ENCODE measurements at regions not wholly inside any gene's neighbourhood (a gene's known extent, or its start where the extent isn't known, plus 50 kb on each side); places are given as distances from the start of the nearest gene placed in this dataset.

DNA sequence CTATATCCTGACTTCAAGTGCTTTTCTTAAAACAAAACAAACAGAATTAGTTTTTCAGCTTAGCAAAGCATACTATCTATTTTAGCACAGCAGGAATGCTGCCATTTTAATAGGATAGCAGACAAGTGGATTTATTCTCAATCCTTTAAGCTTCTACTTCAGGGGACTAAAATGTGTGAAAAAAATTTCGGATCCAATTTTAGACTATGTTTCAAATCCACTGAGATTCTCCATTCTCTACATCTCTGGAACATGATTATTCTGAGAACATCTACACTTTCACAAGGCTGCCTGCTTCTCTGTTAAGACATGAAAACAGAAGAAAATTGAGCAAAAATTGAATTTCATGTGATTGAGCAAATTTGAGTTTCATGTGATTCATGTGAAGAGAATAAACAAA is 1321.3 kb downstream of the HACE1 start:
- Histone ChIP-seq H3K79me2 (ENCODE audit: control insufficient read depth, insufficient read depth, low read length) (no peaks in the 10 kb centered on the region), H4K20me1 (replicated peaks; ENCODE audit: control insufficient read depth, extremely low read depth, insufficient read depth, low read length) (no peaks in the 10 kb centered on the region), H3K9ac (replicated peaks; ENCODE audit: extremely low read depth, insufficient read depth, low read length) (no peak overlapping the region), H3K27me3 (ENCODE audit: control insufficient read depth in 2 of 2, insufficient read depth in 2 of 2, low read length in 2 of 2) (no peaks in the 10 kb centered on the region), H2AFZ (ENCODE audit: low read depth, low read length) (no peak overlapping the region), H3K9me1 (replicated peaks; ENCODE audit: control insufficient read depth, extremely low read depth, insufficient read depth, low read length) (no peaks in the 10 kb centered on the region), H3K4me1 (ENCODE audit: control insufficient read depth, extremely low read depth, insufficient read depth, low read length) (no peaks in the 10 kb centered on the region), H3K9me3 (replicated peaks; ENCODE audit: control insufficient read depth, insufficient read depth, low read length) (no peaks in the 10 kb centered on the region), H3K4me2 (ENCODE audit: insufficient read depth, low read length) (no peak overlapping the region), H3K36me3 (ENCODE audit: control insufficient read depth in 2 of 2, extremely low read depth in 1 of 2, insufficient read depth in 2 of 2, low read length in 2 of 2) (no peaks in the 10 kb centered on the region), H3K4me3 (replicated peaks in 1 of 3; ENCODE audit: insufficient read depth in 1 of 3, low read depth in 1 of 3, low read length in 3 of 3) (no peak overlapping the region), H3K27ac (ENCODE audit: insufficient read depth, low read depth, low read length) (no peak overlapping the region)
- CTCF ChIA-PET, result no interaction called here
- POLR2A ChIA-PET, result no interaction called here
- DNase-seq (ENCODE audit: low read depth, low spot score), result no peak
- TF ChIP-seq JUN (IDR thresholded peaks at IDR 0.05; ENCODE audit: borderline replicate concordance, insufficient read depth, insufficient read length, low read depth) (no peak), MAX (IDR thresholded peaks at IDR 0.05; ENCODE audit: insufficient read depth, insufficient read length) (no peak), MYC (IDR thresholded peaks at IDR 0.05; ENCODE audit: low read depth, low read length) (no peak), FOS (IDR thresholded peaks at IDR 0.05; ENCODE audit: borderline replicate concordance, insufficient read depth, low read length) (no peak), POLR2A (IDR thresholded peaks at IDR 0.05; ENCODE audit: low read depth, low read length) (no peak), POLR2AphosphoS5 (IDR thresholded peaks at IDR 0.05; ENCODE audit: insufficient read depth, low read depth, low read length) (no peak)
- TF ChIP-seq, protein P1, sequence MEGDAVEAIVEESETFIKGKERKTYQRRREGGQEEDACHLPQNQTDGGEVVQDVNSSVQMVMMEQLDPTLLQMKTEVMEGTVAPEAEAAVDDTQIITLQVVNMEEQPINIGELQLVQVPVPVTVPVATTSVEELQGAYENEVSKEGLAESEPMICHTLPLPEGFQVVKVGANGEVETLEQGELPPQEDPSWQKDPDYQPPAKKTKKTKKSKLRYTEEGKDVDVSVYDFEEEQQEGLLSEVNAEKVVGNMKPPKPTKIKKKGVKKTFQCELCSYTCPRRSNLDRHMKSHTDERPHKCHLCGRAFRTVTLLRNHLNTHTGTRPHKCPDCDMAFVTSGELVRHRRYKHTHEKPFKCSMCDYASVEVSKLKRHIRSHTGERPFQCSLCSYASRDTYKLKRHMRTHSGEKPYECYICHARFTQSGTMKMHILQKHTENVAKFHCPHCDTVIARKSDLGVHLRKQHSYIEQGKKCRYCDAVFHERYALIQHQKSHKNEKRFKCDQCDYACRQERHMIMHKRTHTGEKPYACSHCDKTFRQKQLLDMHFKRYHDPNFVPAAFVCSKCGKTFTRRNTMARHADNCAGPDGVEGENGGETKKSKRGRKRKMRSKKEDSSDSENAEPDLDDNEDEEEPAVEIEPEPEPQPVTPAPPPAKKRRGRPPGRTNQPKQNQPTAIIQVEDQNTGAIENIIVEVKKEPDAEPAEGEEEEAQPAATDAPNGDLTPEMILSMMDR (IDR thresholded peaks at IDR 0.05; ENCODE audit: extremely low read depth in 1 of 2, insufficient read depth in 1 of 2, low read depth in 1 of 2, low read length in 2 of 2), result no peak
- intact Hi-C loops (cut with micrococcal nuclease) (no loop called here), dilution Hi-C loops (cut with MboI; ENCODE audit: extremely low pct_ligation_motif_present, low sequenced_read_pairs) (no loop called here)
- BruUV-seq (replicated peaks), result no TSS peak
- no peak for FAIRE-seq

DNA sequence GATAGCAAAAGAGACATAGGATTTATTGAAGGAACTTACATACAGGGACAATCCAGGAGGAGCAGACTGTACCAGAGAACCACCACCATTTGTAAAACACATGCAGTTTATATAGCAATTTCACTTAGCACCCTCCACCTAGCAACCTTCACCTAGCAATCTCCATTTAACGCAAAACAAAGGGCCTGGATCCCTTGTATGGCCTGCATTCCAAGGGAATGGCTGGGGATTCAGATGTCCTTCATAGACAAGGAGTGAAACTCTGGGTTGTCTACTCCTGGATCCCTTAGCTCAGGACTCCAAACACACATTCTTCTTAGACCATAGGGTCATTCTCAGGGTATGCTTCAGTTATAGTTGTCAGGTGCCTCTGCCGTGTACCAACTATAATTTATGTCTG is 1324.9 kb downstream of the HACE1 start:
- Histone ChIP-seq H3K27me3 (ENCODE audit: control insufficient read depth in 2 of 2, insufficient read depth in 2 of 2, low read length in 2 of 2) (no peaks in the 10 kb centered on the region), H3K4me1 (ENCODE audit: control insufficient read depth, extremely low read depth, insufficient read depth, low read length) (no peaks in the 10 kb centered on the region), H3K27ac (ENCODE audit: insufficient read depth, low read depth, low read length) (no peak overlapping the region), H3K36me3 (ENCODE audit: control insufficient read depth in 2 of 2, extremely low read depth in 1 of 2, insufficient read depth in 2 of 2, low read length in 2 of 2) (no peaks in the 10 kb centered on the region), H3K9me3 (replicated peaks; ENCODE audit: control insufficient read depth, insufficient read depth, low read length) (no peaks in the 10 kb centered on the region), H3K9ac (replicated peaks; ENCODE audit: extremely low read depth, insufficient read depth, low read length) (no peak overlapping the region), H3K4me2 (ENCODE audit: insufficient read depth, low read length) (no peak overlapping the region), H2AFZ (ENCODE audit: low read depth, low read length) (no peak overlapping the region), H3K9me1 (replicated peaks; ENCODE audit: control insufficient read depth, extremely low read depth, insufficient read depth, low read length) (no peaks in the 10 kb centered on the region), H3K79me2 (ENCODE audit: control insufficient read depth, insufficient read depth, low read length) (no peaks in the 10 kb centered on the region), H3K4me3 (replicated peaks in 1 of 3; ENCODE audit: insufficient read depth in 1 of 3, low read depth in 1 of 3, low read length in 3 of 3) (no peak overlapping the region), H4K20me1 (replicated peaks; ENCODE audit: control insufficient read depth, extremely low read depth, insufficient read depth, low read length) (no peaks in the 10 kb centered on the region)
- intact Hi-C loops (cut with micrococcal nuclease) (no loop called here), dilution Hi-C loops (cut with MboI; ENCODE audit: extremely low pct_ligation_motif_present, low sequenced_read_pairs) (no loop called here)
- DNase-seq (ENCODE audit: low read depth, low spot score) (no peak), FAIRE-seq (no peak)
- CTCF ChIA-PET, result no interaction called here
- TF ChIP-seq MYC (IDR thresholded peaks at IDR 0.05; ENCODE audit: low read depth, low read length), result no peak
- TF ChIP-seq, protein P1 (IDR thresholded peaks at IDR 0.05; ENCODE audit: extremely low read depth in 1 of 2, insufficient read depth in 1 of 2, low read depth in 1 of 2, low read length in 2 of 2), result no peak
- TF ChIP-seq POLR2AphosphoS5 (IDR thresholded peaks at IDR 0.05; ENCODE audit: insufficient read depth, low read depth, low read length), result no peak
- TF ChIP-seq JUN (IDR thresholded peaks at IDR 0.05; ENCODE audit: borderline replicate concordance, insufficient read depth, insufficient read length, low read depth), result no peak
- no peak for TF ChIP-seq GATA2 (IDR thresholded peaks at IDR 0.05; ENCODE audit: insufficient read depth, insufficient read length, low read depth, low read length)
- no peak for TF ChIP-seq MAX (IDR thresholded peaks at IDR 0.05; ENCODE audit: insufficient read depth, insufficient read length)
- no peak for TF ChIP-seq FOS (IDR thresholded peaks at IDR 0.05; ENCODE audit: borderline replicate concordance, insufficient read depth, low read length)
- no peak for TF ChIP-seq EZH2 (IDR thresholded peaks at IDR 0.05; ENCODE audit: borderline replicate concordance, low read depth, low read length, severe bottlenecking)
- TF ChIP-seq POLR2A (IDR thresholded peaks at IDR 0.05; ENCODE audit: low read depth, low read length), result no peak
- POLR2A ChIA-PET, result no interaction called here
- no TSS peak for BruUV-seq (replicated peaks)

All from endothelial cell of umbilical vein (primary cell).